Mesodermal cell (in vitro differentiated cells): ENCODE measurements at regions not wholly inside any gene's neighbourhood (a gene's known extent, or its start where the extent isn't known, plus 50 kb on each side); places are given as distances from the start of the nearest gene placed in this dataset.

ENCODE experiments used
- H3K27ac ChIP-seq: 2 replicates; pipeline ENCODE4 v1.7.0; 2013; ENCODE audit warnings: mild to moderate bottlenecking, low read depth, low read length, moderate library complexity; ENCODE audit not compliant: severe bottlenecking
- H3K36me3 ChIP-seq: 2 replicates; pipeline ENCODE4 v1.7.1; 2013; ENCODE audit warnings: mild to moderate bottlenecking, low read length, moderate library complexity; ENCODE audit not compliant: control insufficient read depth, insufficient read depth
- H3K4me1 ChIP-seq: one replicate; pipeline ENCODE4 v1.7.1; 2013; ENCODE audit warnings: mild to moderate bottlenecking, low read length; ENCODE audit not compliant: insufficient read depth, control insufficient read depth, poor library complexity, severe bottlenecking
- H3K4me3 ChIP-seq: 2 replicates; pipeline ENCODE4 v1.7.0; 2013; ENCODE audit warnings: low read length, control low read depth, mild to moderate bottlenecking; ENCODE audit not compliant: insufficient read depth, poor library complexity, severe bottlenecking; ENCODE audit errors: extremely low read depth
- H3K9me3 ChIP-seq: 2 replicates; pipeline ENCODE4 v1.7.1; 2013; ENCODE audit warnings: mild to moderate bottlenecking, low read length, moderate library complexity; ENCODE audit not compliant: control insufficient read depth
- WGBS, 2 experiments: methylation state at CpG; one replicate each; pipeline ENCODE4 v1.1.5; 2013; ENCODE audit warnings: missing lambda C conversion rate in 2 of 2; ENCODE audit not compliant: insufficient coverage in 2 of 2; 5-methylcytosine and 5-hydroxymethylcytosine counted together

DNA sequence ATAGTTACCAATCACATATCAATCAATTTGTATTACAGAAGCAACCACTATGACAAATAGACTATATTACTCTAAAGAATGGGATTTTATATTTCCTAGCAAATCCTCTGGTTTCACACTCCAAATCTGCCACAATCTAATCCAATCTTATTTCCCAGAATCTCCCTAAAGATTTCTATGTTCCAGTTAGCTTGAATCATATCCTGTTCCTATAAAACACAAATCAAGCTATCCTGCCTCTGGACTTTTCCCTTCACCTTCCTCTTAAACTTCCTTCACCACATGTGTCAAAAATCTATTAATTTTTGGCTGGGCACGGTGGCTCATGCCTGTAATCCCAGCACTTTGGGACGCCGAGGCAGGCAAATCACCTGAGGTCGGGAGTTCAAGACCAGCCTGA, 50.0 kb downstream of the PIK3C2A start:
- Histone ChIP-seq H3K9me3 (no peaks in the 10 kb centered on the region), H3K27ac (no peak overlapping the region), H3K4me1 (peaks cover 6% of the 10 kb centered on the region), H3K4me3 (no peak overlapping the region), H3K36me3 (peaks cover 48% of the 10 kb centered on the region)
- 82% methylated on average over 2 of the region's 4 CpGs; no CpG with 5 or more reads in 1 of the 2 experiments for WGBS, 2 experiments

DNA sequence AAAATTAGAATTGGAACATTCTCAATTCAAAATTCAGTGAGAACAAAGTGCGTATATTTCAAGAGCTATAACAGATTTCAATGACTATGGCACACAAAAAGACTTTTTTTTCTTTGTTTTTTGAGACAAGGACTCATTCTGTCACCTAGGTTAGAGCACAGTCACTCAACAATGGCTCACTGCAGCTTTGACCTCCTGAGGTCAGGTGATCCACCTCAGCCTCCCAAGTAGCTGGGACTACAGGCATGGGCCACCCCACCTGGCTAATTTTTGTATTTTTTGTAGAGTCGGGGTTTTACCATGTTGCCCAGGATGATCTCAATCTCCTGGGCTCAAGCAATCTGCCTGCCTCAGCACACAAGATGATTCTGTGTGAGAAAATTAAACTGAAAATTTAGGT, 51.5 kb downstream of the PIK3C2A start:
- H3K36me3 ChIP-seq = peaks cover 46% of the 10 kb centered on the region
- H3K27ac ChIP-seq = no peak overlapping the region
- H3K4me3 ChIP-seq = no peak overlapping the region
- H3K9me3 ChIP-seq = no peaks in the 10 kb centered on the region
- 90 to 100% methylated on average over 2 of the region's 2 CpGs for WGBS, 2 experiments
- H3K4me1 ChIP-seq = peaks cover 6% of the 10 kb centered on the region

DNA sequence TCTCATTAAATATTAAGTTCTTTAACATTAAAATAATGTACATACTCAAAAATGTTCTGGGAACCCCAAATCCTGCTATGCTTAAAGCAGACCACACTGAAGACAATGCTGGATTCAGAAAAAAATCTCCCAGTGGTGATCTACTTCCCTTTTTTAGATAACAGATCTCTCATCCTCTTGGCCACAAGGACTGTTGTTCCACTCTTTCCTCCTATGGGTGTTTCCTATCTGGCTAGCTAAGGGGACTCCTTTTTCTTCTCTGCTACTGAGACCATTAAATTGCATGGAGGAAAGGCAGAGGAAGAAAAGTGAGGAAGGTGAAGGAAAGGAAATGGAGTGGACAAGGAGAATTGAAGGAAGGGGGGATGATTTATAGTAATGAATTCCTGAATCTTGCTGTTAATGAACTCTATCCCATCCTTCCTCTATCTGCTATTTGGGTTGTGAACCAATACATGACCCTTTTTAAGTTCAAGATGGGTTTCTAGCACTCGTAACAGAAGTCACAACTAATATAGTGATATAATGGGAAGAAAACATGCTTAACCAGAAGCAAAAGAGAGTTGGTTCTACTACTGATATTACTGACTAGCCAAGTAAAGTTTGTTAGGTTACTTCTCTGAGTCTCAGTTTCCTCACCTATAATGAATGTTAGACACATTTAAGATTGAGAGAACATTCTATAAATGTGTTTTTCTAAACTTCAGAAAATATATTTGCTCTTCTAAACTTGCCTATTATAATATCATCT, 53.2 kb downstream of the PIK3C2A start:
- H3K27ac ChIP-seq = no peak overlapping the region
- no CpG with 5 or more reads among the region's 1 CpG for WGBS, 2 experiments

DNA sequence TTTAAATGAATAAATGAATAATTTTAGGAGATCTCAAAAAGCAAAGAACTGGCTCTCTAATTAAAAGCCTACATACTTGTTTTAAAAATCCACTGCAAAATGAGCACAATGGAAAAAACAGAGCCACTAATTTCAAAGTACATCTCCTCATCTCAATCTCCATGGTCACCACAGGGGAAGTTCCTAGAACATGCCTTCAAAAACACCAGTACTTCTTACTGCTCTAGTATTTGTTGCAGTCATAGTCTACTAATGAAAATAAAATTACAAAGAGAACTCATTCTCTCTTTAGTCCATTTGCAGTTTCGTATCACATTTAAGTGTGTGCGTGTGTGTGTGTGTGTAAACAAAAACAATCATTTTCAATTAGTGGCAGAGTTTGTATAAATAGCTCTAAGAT, 54.0 kb downstream of the PIK3C2A start:
- H3K27ac ChIP-seq = peak overlapping the region; percentile 36
- peaks cover 53% of the 10 kb centered on the region for H3K36me3 ChIP-seq
- no CpG with 5 or more reads among the region's 2 CpGs for WGBS, 2 experiments
- H3K4me1 ChIP-seq = peaks cover 6% of the 10 kb centered on the region
- no peaks in the 10 kb centered on the region for H3K9me3 ChIP-seq
- H3K4me3 ChIP-seq = no peak overlapping the region

More for the DNA sequence above, 53.2 kb downstream of the PIK3C2A start:
- Histone ChIP-seq H3K36me3 (peaks cover 49% of the 10 kb centered on the region), H3K9me3 (no peaks in the 10 kb centered on the region), H3K4me3 (no peak overlapping the region), H3K4me1 (peaks cover 6% of the 10 kb centered on the region)

DNA sequence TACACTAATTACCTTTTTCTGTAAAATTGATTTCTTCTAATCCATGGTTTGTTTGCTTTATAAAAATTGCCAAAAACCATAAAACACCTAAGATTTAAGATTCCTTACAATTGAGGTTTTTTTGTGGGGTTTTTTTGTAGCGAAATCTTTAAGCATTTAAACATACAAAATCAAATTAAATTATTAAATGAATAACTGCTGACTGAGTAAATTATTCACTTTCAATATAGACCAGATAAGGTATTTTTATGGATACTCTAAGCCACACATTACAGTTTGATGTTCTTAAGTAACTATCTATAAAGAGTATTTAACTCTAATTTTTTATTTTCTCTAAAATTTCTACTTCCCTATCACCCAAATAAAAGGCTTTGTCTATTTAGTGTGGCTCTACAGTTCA, 55.5 kb downstream of the PIK3C2A start:
- H3K27ac ChIP-seq = no peak overlapping the region
- H3K4me1 ChIP-seq = peaks cover 6% of the 10 kb centered on the region
- no peaks in the 10 kb centered on the region for H3K9me3 ChIP-seq
- no CpG with 5 or more reads among the region's 1 CpG for WGBS, 2 experiments
- peaks cover 58% of the 10 kb centered on the region for H3K36me3 ChIP-seq
- no peak overlapping the region for H3K4me3 ChIP-seq

DNA sequence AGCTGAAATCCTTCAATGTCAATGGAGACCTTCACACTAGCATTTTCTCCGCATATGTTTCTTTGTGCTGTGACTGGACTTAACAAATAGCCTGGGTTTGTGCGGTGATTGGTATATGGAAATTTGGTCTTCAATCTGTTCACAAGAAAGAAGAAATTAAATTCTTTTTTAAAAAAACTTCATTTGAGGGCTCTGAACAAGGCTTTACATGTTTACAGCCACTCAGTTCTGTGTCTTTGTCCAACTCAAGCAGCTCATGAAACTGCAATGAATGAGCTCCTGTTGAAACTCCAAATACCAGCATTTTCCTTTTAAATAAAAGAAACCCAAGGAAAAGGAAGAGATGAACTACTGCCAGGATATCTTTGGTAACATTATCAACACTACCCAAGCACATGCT, 57.3 kb downstream of the PIK3C2A start:
- Histone ChIP-seq H3K27ac (no peak overlapping the region), H3K4me3 (no peak overlapping the region), H3K9me3 (no peaks in the 10 kb centered on the region), H3K4me1 (peaks cover 6% of the 10 kb centered on the region), H3K36me3 (peaks cover 59% of the 10 kb centered on the region)
- WGBS, 2 experiments = 100% methylated on average over 1 of the region's 2 CpGs; no CpG with 5 or more reads in 1 of the 2 experiments

DNA sequence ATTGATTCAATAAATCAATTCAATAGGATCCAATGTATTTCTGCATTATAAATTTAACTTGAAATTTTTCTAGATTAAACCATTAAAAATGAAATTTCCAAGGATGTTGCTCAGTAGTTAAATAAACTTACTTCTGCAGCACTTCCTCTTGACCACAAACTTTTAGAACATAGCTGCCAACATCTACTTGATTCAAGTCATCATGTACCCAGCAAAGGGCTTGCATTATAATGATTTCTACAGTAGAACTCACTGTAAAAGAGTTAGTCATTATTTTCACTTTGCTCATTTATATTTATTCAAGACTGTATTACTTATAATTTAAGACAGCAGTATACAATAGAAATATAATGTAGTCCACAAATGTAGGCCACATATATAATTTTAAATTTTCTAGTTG, 59.2 kb downstream of the PIK3C2A start:
- H3K4me3 ChIP-seq = no peak overlapping the region
- H3K36me3 ChIP-seq = peaks cover 62% of the 10 kb centered on the region
- H3K27ac ChIP-seq = no peak overlapping the region
- H3K4me1 ChIP-seq = no peaks in the 10 kb centered on the region
- no peaks in the 10 kb centered on the region for H3K9me3 ChIP-seq

DNA sequence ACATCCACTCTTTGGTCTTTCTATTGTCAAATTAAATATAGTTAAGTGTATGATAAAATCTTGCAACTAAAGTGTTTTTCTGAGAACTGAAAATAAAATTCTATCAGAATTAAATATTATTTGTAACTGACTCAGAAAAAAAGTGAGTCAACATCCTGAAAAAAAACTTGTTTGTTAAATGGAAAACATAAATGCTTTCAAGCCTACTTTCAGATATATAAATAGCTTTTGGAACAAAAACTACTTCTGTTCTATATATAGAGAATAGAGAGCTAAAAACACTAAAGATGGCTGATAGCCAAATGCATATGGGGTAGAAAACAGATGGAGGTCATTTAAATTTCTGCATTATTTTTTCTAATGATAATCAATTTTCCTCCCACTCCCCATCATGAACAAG, 61.8 kb downstream of the PIK3C2A start:
- H3K4me1 ChIP-seq = no peaks in the 10 kb centered on the region
- H3K36me3 ChIP-seq = peaks cover 77% of the 10 kb centered on the region

DNA sequence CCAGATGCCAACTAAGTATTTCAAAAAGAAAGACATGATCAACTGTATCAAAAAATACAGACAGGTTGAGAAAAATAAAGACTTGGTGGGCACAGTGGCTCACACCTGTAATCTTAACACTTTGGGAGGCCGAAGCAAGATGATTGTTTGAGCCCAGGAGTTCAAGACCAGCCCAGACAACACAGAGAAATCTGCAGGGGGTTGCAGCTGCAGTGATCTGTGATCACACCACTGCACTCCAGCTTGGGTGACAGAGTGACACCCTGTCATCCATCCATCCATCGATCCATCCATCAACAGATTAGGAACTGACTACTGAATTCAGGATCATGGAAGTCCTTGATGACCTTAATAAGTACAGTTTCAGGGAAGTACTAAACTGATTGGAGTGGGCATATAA, 65.0 kb upstream of the RPS13 start:
- Histone ChIP-seq H3K4me3 (no peak overlapping the region), H3K36me3 (peaks cover 89% of the 10 kb centered on the region), H3K27ac (no peak overlapping the region), H3K4me1 (no peaks in the 10 kb centered on the region), H3K9me3 (no peaks in the 10 kb centered on the region)
- 100% methylated on average over 1 of the region's 2 CpGs for WGBS, 2 experiments

More for the DNA sequence above, 61.8 kb downstream of the PIK3C2A start:
- no peak overlapping the region for H3K27ac ChIP-seq
- no peaks in the 10 kb centered on the region for H3K9me3 ChIP-seq
- H3K4me3 ChIP-seq = no peak overlapping the region

DNA sequence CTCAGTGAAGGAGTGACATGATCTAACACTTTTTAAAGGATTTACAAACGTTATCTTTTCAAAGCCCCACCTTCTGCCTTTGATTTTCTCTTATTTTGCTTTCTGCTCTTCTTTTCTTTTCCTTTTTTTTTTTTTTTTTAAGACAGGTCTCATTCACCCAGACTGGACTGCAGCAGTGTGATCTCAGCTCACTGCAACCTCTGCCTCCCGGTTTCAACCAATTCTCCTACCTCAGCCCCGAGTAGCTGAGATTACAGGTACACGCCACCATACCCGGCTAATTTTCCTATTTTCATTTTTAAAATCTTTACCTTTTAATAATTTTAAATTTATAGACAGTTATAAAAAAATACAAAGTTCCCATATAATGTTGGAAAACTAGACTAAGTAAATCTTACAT, 63.7 kb upstream of the RPS13 start:
- WGBS, 2 experiments = 83 to 93% methylated on average over 2 of the region's 5 CpGs
- Histone ChIP-seq H3K27ac (no peak overlapping the region), H3K4me1 (peaks cover under 1% of the 10 kb centered on the region), H3K9me3 (no peaks in the 10 kb centered on the region), H3K4me3 (no peak overlapping the region), H3K36me3 (peaks cover 85% of the 10 kb centered on the region)

DNA sequence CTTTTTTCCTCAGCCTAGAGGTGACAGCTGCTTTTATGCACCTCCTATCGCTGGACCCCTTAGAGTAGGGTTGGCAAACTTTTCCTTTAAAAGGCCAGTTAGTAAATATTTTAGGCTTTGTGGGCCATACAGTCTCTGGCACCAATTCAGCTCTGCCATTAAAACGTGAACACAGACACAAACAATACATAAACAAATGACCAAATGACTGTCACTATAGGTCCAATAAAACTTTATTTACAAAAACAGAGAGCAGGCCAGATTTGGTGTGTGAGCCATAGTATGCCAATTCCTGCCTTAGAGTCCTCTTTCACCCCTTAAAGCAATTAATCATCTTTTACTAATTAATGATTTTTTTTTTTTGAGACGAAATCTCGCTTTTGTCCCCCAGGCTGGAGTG, 61.1 kb upstream of the RPS13 start:
- no peak overlapping the region for H3K4me3 ChIP-seq
- WGBS, 2 experiments = 100% methylated on average over 2 of the region's 4 CpGs

More for the DNA sequence above, 61.1 kb upstream of the RPS13 start:
- Histone ChIP-seq H3K9me3 (no peaks in the 10 kb centered on the region), H3K36me3 (peaks cover 84% of the 10 kb centered on the region), H3K27ac (no peak overlapping the region), H3K4me1 (peaks cover 4% of the 10 kb centered on the region)
